ENCODE measurements at regions not wholly inside any gene's neighbourhood (a gene's known extent, or its start where the extent isn't known, plus 50 kb on each side); places are given as distances from the start of the nearest gene placed in this dataset.
A peak's percentile ranks its signal among the peaks of the same experiment; 100 is the strongest.

- Histone ChIP-seq H3K36me3 (replicated peaks in 1 of 2; ENCODE audit: control insufficient read depth in 1 of 2, insufficient read depth in 2 of 2, low read length in 2 of 2) (no peaks in the 10 kb centered on the region), H3K9me3 (ENCODE audit: low read length) (peaks cover 55% of the 10 kb centered on the region), H3K4me1 (ENCODE audit: insufficient read depth, low read length) (no peaks in the 10 kb centered on the region), H2AFZ (ENCODE audit: low read length) (no peak overlapping the region), H3K27ac (ENCODE audit: extremely low read length, insufficient read depth, low read length) (no peak overlapping the region), H3K27me3 (ENCODE audit: control insufficient read depth in 1 of 2, insufficient read depth in 2 of 2, low read length in 2 of 2) (no peaks in the 10 kb centered on the region), H3K4me2 (ENCODE audit: low read depth, low read length) (no peak overlapping the region), H4K20me1 (ENCODE audit: insufficient read depth, low read length) (no peaks in the 10 kb centered on the region), H3K4me3 (replicated peaks in 1 of 3; ENCODE audit: insufficient read depth in 1 of 3, low read depth in 2 of 3, low read length in 3 of 3) (no peak overlapping the region), H3K9ac (ENCODE audit: insufficient read depth, low read depth, low read length) (no peak overlapping the region), H3K79me2 (ENCODE audit: insufficient read depth, low read length) (no peaks in the 10 kb centered on the region)
- CTCF ChIA-PET (ENCODE audit: low intra/inter-chr PET ratio, low total read pairs), result no interaction called here
- no TSS peak for BruUV-seq (replicated peaks)
- TF ChIP-seq DMTF1 (CRISPR knock-in tag; IDR thresholded peaks at IDR 0.05) (no peak), HDAC1 (CRISPR knock-in tag; IDR thresholded peaks at IDR 0.05) (no peak), SNAI1 (CRISPR knock-in tag; IDR thresholded peaks at IDR 0.05; ENCODE audit: borderline replicate concordance) (no peak), RCOR2 (CRISPR knock-in tag; IDR thresholded peaks at IDR 0.05) (no peak), ZFP36 (IDR thresholded peaks at IDR 0.05; ENCODE audit: borderline replicate concordance, low read depth, low read length, partially characterized antibody) (no peak), CREB3 (CRISPR knock-in tag; IDR thresholded peaks at IDR 0.05) (no peak), IKZF5 (CRISPR knock-in tag; IDR thresholded peaks at IDR 0.05) (no peak), ZFP91 (CRISPR knock-in tag; IDR thresholded peaks at IDR 0.05; ENCODE audit: borderline replicate concordance) (no peak), HOMEZ (CRISPR knock-in tag; IDR thresholded peaks at IDR 0.05; ENCODE audit: low read depth) (no peak), LBX2 (CRISPR knock-in tag; IDR thresholded peaks at IDR 0.05; ENCODE audit: borderline replicate concordance) (no peak), ZNF563 (CRISPR knock-in tag; IDR thresholded peaks at IDR 0.05) (no peak), MAFK (conservative IDR thresholded peaks at IDR 0.05 in 1 of 2, IDR thresholded peaks at IDR 0.05 in 1 of 2; ENCODE audit: low read length in 2 of 2) (peak; percentile 58 to 71), MAFF (IDR thresholded peaks at IDR 0.05; ENCODE audit: low read depth, low read length) (peak; percentile 45; the same call in 1 of the 2 replicates), KLF11 (CRISPR knock-in tag; IDR thresholded peaks at IDR 0.05) (no peak), DBP (CRISPR knock-in tag; IDR thresholded peaks at IDR 0.05; ENCODE audit: not compliant biosample characterization) (no peak), NRL (CRISPR knock-in tag; IDR thresholded peaks at IDR 0.05; ENCODE audit: borderline replicate concordance) (no peak)
- POLR2A ChIA-PET, result no interaction called here
- WGBS (ENCODE audit: low lambda C conversion rate), result 2% methylated on average over 1 of the region's 1 CpG
- FAIRE-seq (no peak), DNase-seq (ENCODE audit: low spot score) (no peak), ATAC-seq (no peak)
- in situ Hi-C loops (cut with HindIII; ENCODE audit: extremely low pct_ligation_motif_present, low pct_unique_long_range_greater_than_20kb), result no loop called here
- intact Hi-C loops (cut with micrococcal nuclease; ENCODE audit: unreplicated experiment), result no loop called here
These were observed 824.4 kb downstream of the MTRR start for GRCh38 chr5:8693341-8693844.
